Loucy (cell line): ENCODE measurements at regions not wholly inside any gene's neighbourhood (a gene's known extent, or its start where the extent isn't known, plus 50 kb on each side); places are given as distances from the start of the nearest gene placed in this dataset.

Experiments
- EZH2phosphoT487 ChIP-seq: fragments of 200-600 bp; IDR thresholded peaks from 2 replicates; pipeline ENCODE4 v1.6.1; 2018; ENCODE audit warnings: antibody characterized with exemption, mild to moderate bottlenecking, moderate library complexity, borderline replicate concordance
- TF ChIP-seq, protein P1 (sequence below): fragments of 200-600 bp; sonication (generic); conservative IDR thresholded peaks from 2 replicates; pipeline ENCODE4 v1.5.1; 2014; ENCODE audit warnings: mild to moderate bottlenecking, antibody characterized with exemption, low read length

DNA sequence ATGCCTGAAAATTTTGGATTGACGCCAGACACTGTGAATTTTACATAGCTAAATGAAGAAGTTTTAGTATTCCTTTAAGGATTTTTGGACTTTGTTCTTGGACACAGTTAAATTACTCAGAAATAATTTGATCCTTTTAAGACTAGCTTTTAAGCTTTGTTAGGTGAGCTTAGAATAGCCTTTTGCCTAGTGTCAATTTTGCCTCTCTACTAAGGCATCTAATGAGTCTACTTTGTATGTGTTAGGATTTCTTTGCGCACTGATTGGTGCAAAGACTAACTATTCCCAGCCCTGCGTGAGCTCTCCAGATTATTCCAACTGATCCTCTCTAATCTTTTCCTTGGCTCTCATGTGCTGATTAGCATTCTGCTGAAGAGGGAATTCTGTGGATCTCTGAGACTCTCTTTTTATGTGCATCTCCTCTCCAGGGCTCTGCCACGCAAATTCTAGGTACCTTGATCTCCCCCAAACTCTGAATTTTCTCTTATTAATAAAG is 128.1 kb upstream of the BCL9 start:
- TF ChIP-seq, protein P1, sequence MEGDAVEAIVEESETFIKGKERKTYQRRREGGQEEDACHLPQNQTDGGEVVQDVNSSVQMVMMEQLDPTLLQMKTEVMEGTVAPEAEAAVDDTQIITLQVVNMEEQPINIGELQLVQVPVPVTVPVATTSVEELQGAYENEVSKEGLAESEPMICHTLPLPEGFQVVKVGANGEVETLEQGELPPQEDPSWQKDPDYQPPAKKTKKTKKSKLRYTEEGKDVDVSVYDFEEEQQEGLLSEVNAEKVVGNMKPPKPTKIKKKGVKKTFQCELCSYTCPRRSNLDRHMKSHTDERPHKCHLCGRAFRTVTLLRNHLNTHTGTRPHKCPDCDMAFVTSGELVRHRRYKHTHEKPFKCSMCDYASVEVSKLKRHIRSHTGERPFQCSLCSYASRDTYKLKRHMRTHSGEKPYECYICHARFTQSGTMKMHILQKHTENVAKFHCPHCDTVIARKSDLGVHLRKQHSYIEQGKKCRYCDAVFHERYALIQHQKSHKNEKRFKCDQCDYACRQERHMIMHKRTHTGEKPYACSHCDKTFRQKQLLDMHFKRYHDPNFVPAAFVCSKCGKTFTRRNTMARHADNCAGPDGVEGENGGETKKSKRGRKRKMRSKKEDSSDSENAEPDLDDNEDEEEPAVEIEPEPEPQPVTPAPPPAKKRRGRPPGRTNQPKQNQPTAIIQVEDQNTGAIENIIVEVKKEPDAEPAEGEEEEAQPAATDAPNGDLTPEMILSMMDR: no peak
- TF ChIP-seq EZH2phosphoT487: no peak
